HG03066 (cell line): ENCODE measurements at regions not wholly inside any gene's neighbourhood (a gene's known extent, or its start where the extent isn't known, plus 50 kb on each side); places are given as distances from the start of the nearest gene placed in this dataset.

Source experiments
- ATAC-seq: cut with Tn5 transposase; IDR thresholded peaks from one replicate; pipeline ENCODE4 v1.9.1; 2021; ENCODE audit warnings: low read depth; ENCODE audit not compliant: unreplicated experiment

- ATAC-seq = no peak
These were observed 398.0 kb downstream of the TXNL1 start for GRCh38 chr18:56240405-56240804.

GRCh38 chr18:56238576-56238975 lies 399.8 kb downstream of the TXNL1 start:
- ATAC-seq = no peak

- ATAC-seq = no peak
These were observed 402.8 kb downstream of the TXNL1 start for GRCh38 chr18:56235481-56236013.

GRCh38 chr18:56235071-56235470 lies 403.3 kb downstream of the TXNL1 start:
- ATAC-seq = no peak

GRCh38 chr18:56233595-56233994 lies 404.8 kb downstream of the TXNL1 start:
- no peak for ATAC-seq

GRCh38 chr18:56226025-56226424 lies 412.4 kb downstream of the TXNL1 start:
- no peak for ATAC-seq

GRCh38 chr18:56224669-56225561 lies 413.5 kb downstream of the TXNL1 start:
- ATAC-seq = no peak

- ATAC-seq = no peak
These were observed 417.0 kb downstream of the TXNL1 start for GRCh38 chr18:56221195-56222065.

GRCh38 chr18:56217406-56217805 lies 421.0 kb downstream of the TXNL1 start:
- ATAC-seq = no peak

GRCh38 chr18:56214706-56215105 lies 423.7 kb downstream of the TXNL1 start:
- ATAC-seq = no peak

- ATAC-seq = no peak
These were observed 427.9 kb downstream of the TXNL1 start for GRCh38 chr18:56210520-56210919.

- ATAC-seq = no peak
These were observed 430.4 kb downstream of the TXNL1 start for GRCh38 chr18:56207989-56208388.

GRCh38 chr18:56204052-56204451 lies 434.3 kb downstream of the TXNL1 start:
- no peak for ATAC-seq

- ATAC-seq = no peak
These were observed 435.7 kb downstream of the TXNL1 start for GRCh38 chr18:56202678-56203077.

- ATAC-seq = no peak
These were observed 437.9 kb downstream of the TXNL1 start for GRCh38 chr18:56200381-56200911.

- ATAC-seq = no peak
These were observed 438.6 kb downstream of the TXNL1 start for GRCh38 chr18:56199580-56200330.

GRCh38 chr18:56197241-56197859 lies 441.0 kb downstream of the TXNL1 start:
- ATAC-seq = no peak

- ATAC-seq = no peak
These were observed 441.7 kb downstream of the TXNL1 start for GRCh38 chr18:56196495-56197225.

- no peak for ATAC-seq
These were observed 447.1 kb downstream of the TXNL1 start for GRCh38 chr18:56191334-56191733.
